ENCODE measurements at regions not wholly inside any gene's neighbourhood (a gene's known extent, or its start where the extent isn't known, plus 50 kb on each side); places are given as distances from the start of the nearest gene placed in this dataset.

DNA sequence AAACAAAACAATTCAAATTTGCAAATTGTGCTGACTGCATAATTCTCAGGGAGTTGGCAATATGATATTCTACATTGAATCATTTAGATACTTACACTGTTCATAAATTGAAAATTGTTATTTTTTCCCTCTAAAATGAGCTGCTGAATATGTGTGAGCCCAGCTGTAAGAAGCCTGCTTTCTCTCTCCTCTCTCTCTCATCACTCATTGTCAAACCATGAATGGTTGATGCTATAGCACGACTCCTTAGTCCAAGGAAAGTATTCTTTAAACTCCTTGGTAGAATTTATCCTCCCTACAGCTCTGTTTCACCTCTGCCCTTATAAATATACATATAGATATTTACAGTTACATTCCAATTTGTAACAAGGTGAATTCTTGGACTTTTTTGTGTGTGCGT lies 116.4 kb upstream of the POU3F2 start:
- TF ChIP-seq, protein P1, sequence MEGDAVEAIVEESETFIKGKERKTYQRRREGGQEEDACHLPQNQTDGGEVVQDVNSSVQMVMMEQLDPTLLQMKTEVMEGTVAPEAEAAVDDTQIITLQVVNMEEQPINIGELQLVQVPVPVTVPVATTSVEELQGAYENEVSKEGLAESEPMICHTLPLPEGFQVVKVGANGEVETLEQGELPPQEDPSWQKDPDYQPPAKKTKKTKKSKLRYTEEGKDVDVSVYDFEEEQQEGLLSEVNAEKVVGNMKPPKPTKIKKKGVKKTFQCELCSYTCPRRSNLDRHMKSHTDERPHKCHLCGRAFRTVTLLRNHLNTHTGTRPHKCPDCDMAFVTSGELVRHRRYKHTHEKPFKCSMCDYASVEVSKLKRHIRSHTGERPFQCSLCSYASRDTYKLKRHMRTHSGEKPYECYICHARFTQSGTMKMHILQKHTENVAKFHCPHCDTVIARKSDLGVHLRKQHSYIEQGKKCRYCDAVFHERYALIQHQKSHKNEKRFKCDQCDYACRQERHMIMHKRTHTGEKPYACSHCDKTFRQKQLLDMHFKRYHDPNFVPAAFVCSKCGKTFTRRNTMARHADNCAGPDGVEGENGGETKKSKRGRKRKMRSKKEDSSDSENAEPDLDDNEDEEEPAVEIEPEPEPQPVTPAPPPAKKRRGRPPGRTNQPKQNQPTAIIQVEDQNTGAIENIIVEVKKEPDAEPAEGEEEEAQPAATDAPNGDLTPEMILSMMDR (IDR thresholded peaks at IDR 0.05): no peak
- TF ChIP-seq POLR2A (IDR thresholded peaks at IDR 0.05): no peak
